ACHN (cell line): ENCODE measurements at regions not wholly inside any gene's neighbourhood (a gene's known extent, or its start where the extent isn't known, plus 50 kb on each side); places are given as distances from the start of the nearest gene placed in this dataset.

Experiments used
- DNase-seq: peaks from one replicate; pipeline ENCODE4 v3.0.0-alpha.2; 2015
- in situ Hi-C: cut with HindIII; loops from 2 replicates; pipeline ENCODE4 v1.10.0; 2017; ENCODE audit warnings: low sequenced_read_pairs, low pct_ligation_motif_present, low pct_unique_long_range_greater_than_20kb

GRCh38 chr17:55564081-55564480 lies 52.8 kb upstream of the SMIM36 start:
- in situ Hi-C loops = no loop called here
- no peak for DNase-seq

- no peak for DNase-seq
- in situ Hi-C loops = no loop called here
Measured at GRCh38 chr17:55563363-55563762, 52.1 kb upstream of the SMIM36 start.

GRCh38 chr17:55561973-55562495 lies 50.8 kb upstream of the SMIM36 start:
- in situ Hi-C loops = no loop called here
- DNase-seq = no peak

- in situ Hi-C loops = no loop called here
- no peak for DNase-seq
Measured at GRCh38 chr17:55561316-55561972, 50.2 kb upstream of the SMIM36 start.
